ENCODE measurements at regions not wholly inside any gene's neighbourhood (a gene's known extent, or its start where the extent isn't known, plus 50 kb on each side); places are given as distances from the start of the nearest gene placed in this dataset.

DNA sequence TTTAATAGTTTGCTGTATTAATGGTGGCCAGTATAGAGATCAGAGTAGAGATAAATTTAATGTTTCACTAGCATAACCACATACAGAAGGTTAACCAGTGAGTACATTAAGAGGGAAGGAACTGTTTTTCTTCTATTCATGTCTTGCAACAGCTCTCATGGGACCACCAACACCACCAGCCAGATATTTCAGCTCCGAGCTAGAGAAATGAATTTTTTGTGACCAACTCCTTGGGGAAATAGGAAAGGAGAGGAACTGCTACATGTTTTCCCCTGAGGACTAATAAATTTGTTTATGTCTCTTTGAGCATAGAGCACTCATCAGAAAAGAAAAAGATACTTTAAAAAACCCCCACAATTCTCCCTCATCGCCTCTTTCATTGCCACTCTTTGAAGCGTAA lies 247.5 kb downstream of the MBNL1 start:
- H3K4me1 ChIP-seq (ENCODE audit: control insufficient read depth, low read depth, low read length), result peaks cover 30% of the 10 kb centered on the region

DNA sequence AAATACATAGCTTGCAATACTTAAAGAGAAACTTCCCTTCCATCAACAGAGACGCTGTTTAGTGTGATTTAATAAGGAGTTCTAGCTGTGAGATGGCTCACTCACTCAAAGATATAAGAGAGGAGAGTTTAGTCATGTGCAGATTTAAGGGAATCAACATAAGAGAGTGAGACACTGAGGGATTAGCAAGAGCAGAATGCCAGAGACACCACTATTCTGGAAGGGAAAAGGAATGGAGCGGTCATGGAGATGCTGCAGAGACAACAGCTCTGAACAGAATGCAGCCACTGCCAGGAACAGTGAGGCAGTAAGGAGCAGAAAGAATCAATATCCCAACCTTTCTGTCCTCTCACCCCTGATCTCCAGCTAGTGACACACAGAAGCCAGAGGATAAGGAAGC lies 248.8 kb downstream of the MBNL1 start:
- Histone ChIP-seq H3K36me3 (ENCODE audit: control insufficient read depth, low read depth, low read length) (no peaks in the 10 kb centered on the region), H3K27ac (ENCODE audit: low read length) (no peak overlapping the region), H3K4me1 (ENCODE audit: control insufficient read depth, low read depth, low read length) (peaks cover 30% of the 10 kb centered on the region), H3K9me3 (ENCODE audit: control insufficient read depth, low read depth, low read length) (no peaks in the 10 kb centered on the region), H3K4me3 (ENCODE audit: low read length) (peak overlapping the region; percentile 33), H3K9ac (ENCODE audit: low read length) (no peak overlapping the region), H3K27me3 (ENCODE audit: control insufficient read depth, insufficient read depth, low read length) (no peaks in the 10 kb centered on the region)

More for the DNA sequence above, 247.5 kb downstream of the MBNL1 start:
- no peaks in the 10 kb centered on the region for H3K36me3 ChIP-seq (ENCODE audit: control insufficient read depth, low read depth, low read length)
- no peak overlapping the region for H3K4me3 ChIP-seq (ENCODE audit: low read length)
- H3K9me3 ChIP-seq (ENCODE audit: control insufficient read depth, low read depth, low read length), result no peaks in the 10 kb centered on the region
- H3K27ac ChIP-seq (ENCODE audit: low read length), result no peak overlapping the region
- no peaks in the 10 kb centered on the region for H3K27me3 ChIP-seq (ENCODE audit: control insufficient read depth, insufficient read depth, low read length)
- no peak overlapping the region for H3K9ac ChIP-seq (ENCODE audit: low read length)

DNA sequence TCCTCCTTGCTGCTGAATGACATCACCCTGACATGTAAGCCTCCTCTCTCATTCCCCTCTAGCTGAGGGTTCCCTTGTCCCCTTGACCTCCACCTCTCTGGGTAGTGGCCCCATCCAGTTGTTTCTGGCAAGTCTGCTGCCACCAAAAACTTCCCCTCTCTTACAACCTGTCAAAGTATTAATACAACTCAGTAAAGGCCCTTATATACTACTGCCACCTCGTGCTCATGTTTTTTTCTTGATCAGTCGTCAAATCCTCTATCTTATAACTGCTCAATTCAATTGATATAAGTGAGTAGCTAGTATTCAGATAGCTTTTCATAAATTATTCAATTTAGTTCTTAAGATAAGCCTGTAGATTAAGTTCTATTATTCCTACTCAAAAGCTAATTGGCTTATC lies 249.6 kb downstream of the MBNL1 start:
- no peaks in the 10 kb centered on the region for H3K27me3 ChIP-seq (ENCODE audit: control insufficient read depth, insufficient read depth, low read length)
- no peaks in the 10 kb centered on the region for H3K36me3 ChIP-seq (ENCODE audit: control insufficient read depth, low read depth, low read length)
- no peaks in the 10 kb centered on the region for H3K9me3 ChIP-seq (ENCODE audit: control insufficient read depth, low read depth, low read length)
- H3K4me1 ChIP-seq (ENCODE audit: control insufficient read depth, low read depth, low read length), result peaks cover 30% of the 10 kb centered on the region
- H3K27ac ChIP-seq (ENCODE audit: low read length), result no peak overlapping the region
- H3K9ac ChIP-seq (ENCODE audit: low read length), result no peak overlapping the region
- no peak overlapping the region for H3K4me3 ChIP-seq (ENCODE audit: low read length)

DNA sequence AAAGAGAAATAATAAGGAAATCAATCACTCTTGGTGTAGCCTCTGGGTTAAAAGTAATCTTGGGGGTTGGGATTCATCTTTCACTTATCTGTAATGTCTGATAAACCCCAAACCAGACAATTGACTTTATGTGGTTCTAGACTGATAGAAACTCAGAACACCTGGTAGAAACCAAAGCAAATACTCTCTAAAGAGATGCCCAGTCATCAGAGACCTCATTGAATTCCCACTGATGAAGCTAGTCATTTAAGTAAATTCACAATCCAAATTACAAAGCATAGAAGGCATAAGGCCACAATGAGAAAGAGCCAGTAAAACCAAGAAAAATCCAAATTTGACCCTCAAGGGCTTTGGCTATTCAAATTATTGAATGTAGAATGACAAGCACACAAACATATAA lies 250.6 kb downstream of the MBNL1 start:
- Histone ChIP-seq H3K9ac (ENCODE audit: low read length) (no peak overlapping the region), H3K27me3 (ENCODE audit: control insufficient read depth, insufficient read depth, low read length) (no peaks in the 10 kb centered on the region), H3K9me3 (ENCODE audit: control insufficient read depth, low read depth, low read length) (no peaks in the 10 kb centered on the region), H3K4me3 (ENCODE audit: low read length) (no peak overlapping the region), H3K36me3 (ENCODE audit: control insufficient read depth, low read depth, low read length) (no peaks in the 10 kb centered on the region), H3K4me1 (ENCODE audit: control insufficient read depth, low read depth, low read length) (peaks cover 30% of the 10 kb centered on the region), H3K27ac (ENCODE audit: low read length) (no peak overlapping the region)

DNA sequence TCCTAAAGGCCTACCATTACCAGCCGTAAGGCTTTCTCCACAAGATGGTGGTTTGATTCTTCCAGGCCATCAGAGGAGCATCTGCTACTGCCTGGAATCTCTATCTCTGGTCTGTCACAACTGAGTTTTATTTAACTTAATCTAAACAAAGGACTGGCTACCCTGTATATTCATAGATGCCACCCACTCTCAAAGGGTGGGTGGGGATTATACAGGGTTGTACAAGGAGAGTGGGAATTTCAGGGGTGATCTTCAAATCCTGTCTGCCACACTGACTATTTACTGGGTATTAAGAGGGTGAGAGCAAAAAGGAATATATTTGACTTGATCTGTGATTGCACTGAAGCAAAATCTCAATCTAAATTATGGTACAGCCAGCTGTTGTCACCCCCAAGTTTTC lies 253.3 kb downstream of the MBNL1 start:
- Histone ChIP-seq H3K4me3 (ENCODE audit: low read length) (no peak overlapping the region), H3K27ac (ENCODE audit: low read length) (no peak overlapping the region), H3K27me3 (ENCODE audit: control insufficient read depth, insufficient read depth, low read length) (no peaks in the 10 kb centered on the region), H3K4me1 (ENCODE audit: control insufficient read depth, low read depth, low read length) (peaks cover 13% of the 10 kb centered on the region), H3K9ac (ENCODE audit: low read length) (no peak overlapping the region), H3K9me3 (ENCODE audit: control insufficient read depth, low read depth, low read length) (no peaks in the 10 kb centered on the region), H3K36me3 (ENCODE audit: control insufficient read depth, low read depth, low read length) (no peaks in the 10 kb centered on the region)

DNA sequence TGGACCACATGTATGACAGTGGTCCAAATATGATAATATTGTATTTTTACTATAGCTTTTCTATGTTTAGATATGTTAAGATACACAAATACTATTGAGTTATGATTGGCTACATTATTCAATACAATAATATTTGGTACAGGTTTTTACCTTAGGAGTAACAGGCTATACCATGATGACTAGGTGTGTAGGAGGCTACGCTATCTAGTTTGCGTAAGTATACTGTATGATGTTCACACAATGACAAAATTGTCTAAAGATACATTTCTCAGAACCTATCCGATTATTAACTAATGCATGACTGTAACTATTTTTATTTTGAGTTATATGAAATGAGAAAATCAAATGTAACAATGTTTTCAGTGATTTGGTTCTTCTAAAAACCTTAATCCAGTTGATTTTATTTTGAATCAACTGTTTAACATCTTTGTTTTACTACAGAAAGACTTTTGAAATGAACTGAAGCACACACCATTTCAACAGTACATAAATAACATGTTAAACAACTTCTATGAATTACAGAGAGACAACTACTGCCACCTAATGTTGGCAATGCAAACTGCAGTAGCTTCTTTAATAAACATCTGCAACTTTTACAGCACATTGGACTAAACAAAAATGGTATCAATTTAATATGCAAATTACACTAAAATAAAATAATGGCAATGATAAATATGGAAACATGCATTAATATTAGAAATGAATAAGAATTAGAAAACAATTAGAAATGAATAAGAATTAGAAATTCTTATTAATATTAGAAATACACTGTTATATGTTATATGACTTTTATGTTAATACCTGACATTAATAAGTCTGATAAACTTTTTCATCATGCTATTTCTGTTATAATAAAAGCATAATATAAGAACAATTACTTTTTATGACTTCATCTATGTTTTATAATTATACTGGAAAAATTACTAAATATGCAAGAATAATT lies 255.7 kb downstream of the MBNL1 start:
- Histone ChIP-seq H3K4me3 (ENCODE audit: low read length) (no peak overlapping the region), H3K36me3 (ENCODE audit: control insufficient read depth, low read depth, low read length) (no peaks in the 10 kb centered on the region), H3K27me3 (ENCODE audit: control insufficient read depth, insufficient read depth, low read length) (no peaks in the 10 kb centered on the region), H3K27ac (ENCODE audit: low read length) (no peak overlapping the region), H3K9me3 (ENCODE audit: control insufficient read depth, low read depth, low read length) (no peaks in the 10 kb centered on the region), H3K9ac (ENCODE audit: low read length) (no peak overlapping the region), H3K4me1 (ENCODE audit: control insufficient read depth, low read depth, low read length) (no peaks in the 10 kb centered on the region)

DNA sequence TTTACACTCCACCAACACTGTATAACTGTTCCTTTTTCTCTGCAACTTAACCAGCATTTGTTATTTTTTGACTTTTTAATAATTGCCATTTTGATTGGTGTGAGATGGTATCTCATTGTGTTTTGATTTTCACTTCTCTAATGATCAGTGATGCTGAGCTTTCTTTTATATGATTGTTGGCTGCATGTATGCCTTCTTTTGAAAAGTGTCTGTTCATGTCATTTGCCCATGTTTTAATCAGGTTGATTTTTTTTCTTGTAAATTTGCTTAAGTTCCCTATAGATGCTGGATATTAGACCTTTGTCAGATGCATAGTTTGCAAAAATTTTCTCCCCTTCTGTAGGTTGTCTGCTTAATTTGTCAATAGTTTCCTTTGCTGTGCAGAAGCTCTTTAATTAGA lies 263.0 kb downstream of the MBNL1 start:
- no peaks in the 10 kb centered on the region for H3K27me3 ChIP-seq (ENCODE audit: control insufficient read depth, insufficient read depth, low read length)
- H3K4me1 ChIP-seq (ENCODE audit: control insufficient read depth, low read depth, low read length), result no peaks in the 10 kb centered on the region
- no peaks in the 10 kb centered on the region for H3K9me3 ChIP-seq (ENCODE audit: control insufficient read depth, low read depth, low read length)
- H3K27ac ChIP-seq (ENCODE audit: low read length), result no peak overlapping the region
- H3K36me3 ChIP-seq (ENCODE audit: control insufficient read depth, low read depth, low read length), result no peaks in the 10 kb centered on the region
- H3K9ac ChIP-seq (ENCODE audit: low read length), result no peak overlapping the region
- H3K4me3 ChIP-seq (ENCODE audit: low read length), result no peak overlapping the region

DNA sequence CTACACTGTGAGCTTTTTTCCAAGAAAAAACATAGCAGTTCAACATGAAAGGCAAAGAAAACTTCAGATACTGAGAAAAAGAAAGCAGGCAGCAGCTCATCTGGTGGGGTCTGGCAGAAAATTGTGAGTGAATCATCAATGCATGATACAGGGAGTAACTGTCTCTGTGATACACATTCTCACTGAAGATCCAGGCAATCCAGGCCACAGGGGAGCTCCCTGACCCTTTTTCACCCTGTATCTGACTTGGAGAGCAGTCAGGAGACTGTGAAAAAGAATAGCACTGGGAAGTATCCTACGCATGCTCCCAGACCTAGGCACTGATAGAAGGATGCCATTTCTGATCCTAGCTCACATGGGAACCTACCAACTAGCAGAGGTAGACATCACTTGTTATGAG lies 269.8 kb downstream of the MBNL1 start:
- H3K9ac ChIP-seq (ENCODE audit: low read length), result no peak overlapping the region
- H3K4me1 ChIP-seq (ENCODE audit: control insufficient read depth, low read depth, low read length), result no peaks in the 10 kb centered on the region
- no peaks in the 10 kb centered on the region for H3K36me3 ChIP-seq (ENCODE audit: control insufficient read depth, low read depth, low read length)
- H3K4me3 ChIP-seq (ENCODE audit: low read length), result no peak overlapping the region
- H3K27me3 ChIP-seq (ENCODE audit: control insufficient read depth, insufficient read depth, low read length), result no peaks in the 10 kb centered on the region
- H3K27ac ChIP-seq (ENCODE audit: low read length), result no peak overlapping the region
- no peaks in the 10 kb centered on the region for H3K9me3 ChIP-seq (ENCODE audit: control insufficient read depth, low read depth, low read length)

DNA sequence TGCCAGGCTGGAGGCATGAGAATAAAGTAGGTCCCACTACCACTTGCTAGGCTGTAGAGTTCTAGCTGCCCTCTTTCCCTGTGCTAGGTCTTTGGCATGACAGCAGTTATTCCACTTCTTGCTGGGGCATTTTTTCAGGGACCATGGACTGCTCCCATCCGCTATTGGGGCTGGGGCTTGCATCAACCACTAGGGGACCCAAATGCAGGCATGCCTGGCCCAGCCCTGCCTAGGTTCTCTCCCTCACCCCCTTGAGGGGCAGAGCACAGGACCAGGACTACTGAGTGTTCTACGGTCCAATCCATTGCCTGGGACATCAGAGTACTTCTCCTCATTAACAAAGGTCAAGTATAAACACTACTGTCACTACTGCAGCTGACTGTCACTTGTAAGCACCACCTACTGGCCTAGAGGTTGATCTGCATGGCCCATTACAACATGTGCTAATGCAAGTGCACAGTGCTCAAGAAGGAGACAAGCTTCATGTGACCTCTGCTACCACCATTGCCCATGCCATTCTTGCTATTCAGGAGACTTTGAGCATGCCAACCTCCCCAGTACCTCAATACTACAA lies 270.5 kb downstream of the MBNL1 start:
- Histone ChIP-seq H3K36me3 (ENCODE audit: control insufficient read depth, low read depth, low read length) (no peaks in the 10 kb centered on the region), H3K27me3 (ENCODE audit: control insufficient read depth, insufficient read depth, low read length) (no peaks in the 10 kb centered on the region), H3K4me1 (ENCODE audit: control insufficient read depth, low read depth, low read length) (no peaks in the 10 kb centered on the region), H3K9ac (ENCODE audit: low read length) (no peak overlapping the region), H3K27ac (ENCODE audit: low read length) (no peak overlapping the region), H3K4me3 (ENCODE audit: low read length) (no peak overlapping the region), H3K9me3 (ENCODE audit: control insufficient read depth, low read depth, low read length) (no peaks in the 10 kb centered on the region)

DNA sequence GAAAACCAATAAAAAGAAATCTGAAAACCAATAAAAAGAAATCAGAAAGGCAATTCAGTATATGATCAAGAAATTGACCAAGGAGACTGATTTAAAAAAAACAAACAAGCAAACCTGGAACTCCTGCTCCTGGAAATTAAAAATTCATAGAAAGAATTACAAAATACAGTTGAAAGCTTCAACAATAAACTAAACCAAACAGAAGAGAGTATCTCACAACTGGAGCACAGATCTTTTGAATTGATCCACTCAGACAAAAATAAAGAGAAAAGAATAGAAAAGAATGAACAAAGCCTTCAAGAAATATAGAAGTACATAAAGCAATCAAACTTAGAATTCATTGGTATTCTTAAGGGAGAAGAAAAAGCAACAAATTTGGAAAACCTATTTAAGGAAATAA lies 271.4 kb downstream of the MBNL1 start:
- no peak overlapping the region for H3K9ac ChIP-seq (ENCODE audit: low read length)
- H3K9me3 ChIP-seq (ENCODE audit: control insufficient read depth, low read depth, low read length), result no peaks in the 10 kb centered on the region
- H3K27ac ChIP-seq (ENCODE audit: low read length), result no peak overlapping the region
- H3K4me1 ChIP-seq (ENCODE audit: control insufficient read depth, low read depth, low read length), result no peaks in the 10 kb centered on the region
- no peaks in the 10 kb centered on the region for H3K36me3 ChIP-seq (ENCODE audit: control insufficient read depth, low read depth, low read length)
- no peak overlapping the region for H3K4me3 ChIP-seq (ENCODE audit: low read length)
- H3K27me3 ChIP-seq (ENCODE audit: control insufficient read depth, insufficient read depth, low read length), result no peaks in the 10 kb centered on the region

DNA sequence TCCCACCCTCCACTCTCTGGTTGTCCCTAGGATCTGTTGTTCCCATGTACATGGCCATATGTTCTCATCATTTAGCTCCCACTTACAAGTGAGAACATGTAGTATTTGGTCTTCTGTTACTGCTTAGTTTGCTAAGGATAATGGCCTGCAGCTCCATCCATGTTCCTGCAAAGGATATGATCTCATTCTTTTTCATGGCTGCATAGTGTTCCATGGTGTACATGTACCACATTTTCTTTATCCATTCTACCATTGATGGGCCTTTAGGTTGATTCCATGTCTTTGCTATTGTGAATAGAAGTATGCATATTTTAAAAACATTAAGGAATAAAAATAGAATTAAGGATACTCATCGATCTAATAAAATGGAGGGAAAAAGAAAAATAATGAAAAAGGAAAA lies 278.4 kb downstream of the MBNL1 start:
- Histone ChIP-seq H3K27me3 (ENCODE audit: control insufficient read depth, insufficient read depth, low read length) (no peaks in the 10 kb centered on the region), H3K27ac (ENCODE audit: low read length) (no peak overlapping the region), H3K4me3 (ENCODE audit: low read length) (no peak overlapping the region), H3K36me3 (ENCODE audit: control insufficient read depth, low read depth, low read length) (no peaks in the 10 kb centered on the region), H3K9ac (ENCODE audit: low read length) (no peak overlapping the region), H3K9me3 (ENCODE audit: control insufficient read depth, low read depth, low read length) (no peaks in the 10 kb centered on the region), H3K4me1 (ENCODE audit: control insufficient read depth, low read depth, low read length) (no peaks in the 10 kb centered on the region)

DNA sequence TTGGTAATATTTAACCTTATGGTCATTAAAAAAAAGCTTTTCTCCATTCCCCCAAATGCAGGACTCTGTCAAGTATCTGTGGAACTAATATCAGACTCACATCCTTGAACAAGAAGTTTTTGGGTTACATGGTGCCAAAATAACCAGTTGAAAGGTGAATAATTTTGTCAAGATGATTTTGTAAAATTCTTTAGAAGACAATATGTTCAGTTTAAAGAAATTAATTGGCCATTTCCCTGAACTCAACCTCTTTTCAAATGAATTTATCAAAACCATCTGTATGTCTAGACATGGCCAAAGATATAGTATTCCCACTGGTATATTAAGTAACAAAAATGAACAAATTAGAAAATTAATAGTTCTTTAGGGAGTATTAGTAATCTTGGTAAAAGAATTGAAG lies 280.5 kb downstream of the MBNL1 start:
- Histone ChIP-seq H3K27ac (ENCODE audit: low read length) (no peak overlapping the region), H3K4me3 (ENCODE audit: low read length) (no peak overlapping the region), H3K36me3 (ENCODE audit: control insufficient read depth, low read depth, low read length) (no peaks in the 10 kb centered on the region), H3K9me3 (ENCODE audit: control insufficient read depth, low read depth, low read length) (no peaks in the 10 kb centered on the region), H3K9ac (ENCODE audit: low read length) (no peak overlapping the region), H3K4me1 (ENCODE audit: control insufficient read depth, low read depth, low read length) (no peaks in the 10 kb centered on the region), H3K27me3 (ENCODE audit: control insufficient read depth, insufficient read depth, low read length) (no peaks in the 10 kb centered on the region)
